ENCODE measurements at regions not wholly inside any gene's neighbourhood (a gene's known extent, or its start where the extent isn't known, plus 50 kb on each side); places are given as distances from the start of the nearest gene placed in this dataset.

DNA sequence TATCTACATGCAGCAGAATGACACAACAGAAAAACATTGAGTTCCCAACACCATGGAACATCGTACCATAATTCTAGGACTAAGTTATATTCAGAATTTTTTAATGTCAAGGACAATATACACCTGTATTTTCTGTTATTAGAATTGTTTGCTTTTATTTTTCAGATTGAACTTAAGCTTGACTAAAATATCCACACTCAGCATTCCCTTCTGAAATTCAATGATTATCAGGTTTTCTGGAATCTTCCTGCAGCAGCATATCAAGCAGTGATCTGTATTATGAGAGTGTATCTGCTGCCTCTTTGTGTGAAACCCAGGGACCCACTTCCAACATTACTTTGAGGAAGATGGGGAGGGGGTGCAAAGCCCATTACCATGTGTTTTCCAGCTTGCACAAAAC lies 578.6 kb upstream of the JAG1 start:
- Mint-ChIP-seq H3K4me1 (peaks cover 22% of the 10 kb centered on the region), H3K27me3 (ENCODE audit: low read depth) (no peaks in the 10 kb centered on the region), H3K4me3 (no peak overlapping the region), H3K9me3 (peaks cover 28% of the 10 kb centered on the region), H3K36me3 (peaks cover 18% of the 10 kb centered on the region), H3K27ac (no peak overlapping the region)
- CTCF ChIA-PET: no interaction called here
- no peak for DNase-seq (ENCODE audit: low spot score)
- ATAC-seq: no peak
- POLR2A ChIA-PET: no interaction called here
- no peak for TF ChIP-seq ZNF317 (CRISPR knock-in tag; IDR thresholded peaks at IDR 0.05; ENCODE audit: borderline replicate concordance, low read depth)
- TF ChIP-seq, protein P1, sequence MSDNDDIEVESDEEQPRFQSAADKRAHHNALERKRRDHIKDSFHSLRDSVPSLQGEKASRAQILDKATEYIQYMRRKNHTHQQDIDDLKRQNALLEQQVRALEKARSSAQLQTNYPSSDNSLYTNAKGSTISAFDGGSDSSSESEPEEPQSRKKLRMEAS (CRISPR knock-in tag; IDR thresholded peaks at IDR 0.05): no peak
- TF ChIP-seq ZNF423 (CRISPR knock-in tag; IDR thresholded peaks at IDR 0.05): no peak
- no peak for TF ChIP-seq KAT7 (CRISPR knock-in tag; IDR thresholded peaks at IDR 0.05; ENCODE audit: borderline replicate concordance)
- TF ChIP-seq, protein P2, sequence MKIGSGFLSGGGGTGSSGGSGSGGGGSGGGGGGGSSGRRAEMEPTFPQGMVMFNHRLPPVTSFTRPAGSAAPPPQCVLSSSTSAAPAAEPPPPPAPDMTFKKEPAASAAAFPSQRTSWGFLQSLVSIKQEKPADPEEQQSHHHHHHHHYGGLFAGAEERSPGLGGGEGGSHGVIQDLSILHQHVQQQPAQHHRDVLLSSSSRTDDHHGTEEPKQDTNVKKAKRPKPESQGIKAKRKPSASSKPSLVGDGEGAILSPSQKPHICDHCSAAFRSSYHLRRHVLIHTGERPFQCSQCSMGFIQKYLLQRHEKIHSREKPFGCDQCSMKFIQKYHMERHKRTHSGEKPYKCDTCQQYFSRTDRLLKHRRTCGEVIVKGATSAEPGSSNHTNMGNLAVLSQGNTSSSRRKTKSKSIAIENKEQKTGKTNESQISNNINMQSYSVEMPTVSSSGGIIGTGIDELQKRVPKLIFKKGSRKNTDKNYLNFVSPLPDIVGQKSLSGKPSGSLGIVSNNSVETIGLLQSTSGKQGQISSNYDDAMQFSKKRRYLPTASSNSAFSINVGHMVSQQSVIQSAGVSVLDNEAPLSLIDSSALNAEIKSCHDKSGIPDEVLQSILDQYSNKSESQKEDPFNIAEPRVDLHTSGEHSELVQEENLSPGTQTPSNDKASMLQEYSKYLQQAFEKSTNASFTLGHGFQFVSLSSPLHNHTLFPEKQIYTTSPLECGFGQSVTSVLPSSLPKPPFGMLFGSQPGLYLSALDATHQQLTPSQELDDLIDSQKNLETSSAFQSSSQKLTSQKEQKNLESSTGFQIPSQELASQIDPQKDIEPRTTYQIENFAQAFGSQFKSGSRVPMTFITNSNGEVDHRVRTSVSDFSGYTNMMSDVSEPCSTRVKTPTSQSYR (CRISPR knock-in tag; IDR thresholded peaks at IDR 0.05): no peak
- TF ChIP-seq, protein P3, sequence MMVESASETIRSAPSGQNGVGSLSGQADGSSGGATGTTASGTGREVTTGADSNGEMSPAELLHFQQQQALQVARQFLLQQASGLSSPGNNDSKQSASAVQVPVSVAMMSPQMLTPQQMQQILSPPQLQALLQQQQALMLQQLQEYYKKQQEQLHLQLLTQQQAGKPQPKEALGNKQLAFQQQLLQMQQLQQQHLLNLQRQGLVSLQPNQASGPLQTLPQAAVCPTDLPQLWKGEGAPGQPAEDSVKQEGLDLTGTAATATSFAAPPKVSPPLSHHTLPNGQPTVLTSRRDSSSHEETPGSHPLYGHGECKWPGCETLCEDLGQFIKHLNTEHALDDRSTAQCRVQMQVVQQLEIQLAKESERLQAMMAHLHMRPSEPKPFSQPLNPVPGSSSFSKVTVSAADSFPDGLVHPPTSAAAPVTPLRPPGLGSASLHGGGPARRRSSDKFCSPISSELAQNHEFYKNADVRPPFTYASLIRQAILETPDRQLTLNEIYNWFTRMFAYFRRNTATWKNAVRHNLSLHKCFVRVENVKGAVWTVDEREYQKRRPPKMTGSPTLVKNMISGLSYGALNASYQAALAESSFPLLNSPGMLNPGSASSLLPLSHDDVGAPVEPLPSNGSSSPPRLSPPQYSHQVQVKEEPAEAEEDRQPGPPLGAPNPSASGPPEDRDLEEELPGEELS (CRISPR knock-in tag; IDR thresholded peaks at IDR 0.05): no peak
- TF ChIP-seq, protein P4, sequence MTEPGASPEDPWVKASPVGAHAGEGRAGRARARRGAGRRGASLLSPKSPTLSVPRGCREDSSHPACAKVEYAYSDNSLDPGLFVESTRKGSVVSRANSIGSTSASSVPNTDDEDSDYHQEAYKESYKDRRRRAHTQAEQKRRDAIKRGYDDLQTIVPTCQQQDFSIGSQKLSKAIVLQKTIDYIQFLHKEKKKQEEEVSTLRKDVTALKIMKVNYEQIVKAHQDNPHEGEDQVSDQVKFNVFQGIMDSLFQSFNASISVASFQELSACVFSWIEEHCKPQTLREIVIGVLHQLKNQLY (CRISPR knock-in tag; IDR thresholded peaks at IDR 0.05): no peak
- TF ChIP-seq, protein P5, sequence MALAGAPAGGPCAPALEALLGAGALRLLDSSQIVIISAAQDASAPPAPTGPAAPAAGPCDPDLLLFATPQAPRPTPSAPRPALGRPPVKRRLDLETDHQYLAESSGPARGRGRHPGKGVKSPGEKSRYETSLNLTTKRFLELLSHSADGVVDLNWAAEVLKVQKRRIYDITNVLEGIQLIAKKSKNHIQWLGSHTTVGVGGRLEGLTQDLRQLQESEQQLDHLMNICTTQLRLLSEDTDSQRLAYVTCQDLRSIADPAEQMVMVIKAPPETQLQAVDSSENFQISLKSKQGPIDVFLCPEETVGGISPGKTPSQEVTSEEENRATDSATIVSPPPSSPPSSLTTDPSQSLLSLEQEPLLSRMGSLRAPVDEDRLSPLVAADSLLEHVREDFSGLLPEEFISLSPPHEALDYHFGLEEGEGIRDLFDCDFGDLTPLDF (CRISPR knock-in tag; IDR thresholded peaks at IDR 0.05): no peak
- TF ChIP-seq HMGA2 (CRISPR knock-in tag; IDR thresholded peaks at IDR 0.05): no peak
- TF ChIP-seq FOXP1 (CRISPR knock-in tag; IDR thresholded peaks at IDR 0.05; ENCODE audit: borderline replicate concordance): no peak
- TF ChIP-seq, protein P6, sequence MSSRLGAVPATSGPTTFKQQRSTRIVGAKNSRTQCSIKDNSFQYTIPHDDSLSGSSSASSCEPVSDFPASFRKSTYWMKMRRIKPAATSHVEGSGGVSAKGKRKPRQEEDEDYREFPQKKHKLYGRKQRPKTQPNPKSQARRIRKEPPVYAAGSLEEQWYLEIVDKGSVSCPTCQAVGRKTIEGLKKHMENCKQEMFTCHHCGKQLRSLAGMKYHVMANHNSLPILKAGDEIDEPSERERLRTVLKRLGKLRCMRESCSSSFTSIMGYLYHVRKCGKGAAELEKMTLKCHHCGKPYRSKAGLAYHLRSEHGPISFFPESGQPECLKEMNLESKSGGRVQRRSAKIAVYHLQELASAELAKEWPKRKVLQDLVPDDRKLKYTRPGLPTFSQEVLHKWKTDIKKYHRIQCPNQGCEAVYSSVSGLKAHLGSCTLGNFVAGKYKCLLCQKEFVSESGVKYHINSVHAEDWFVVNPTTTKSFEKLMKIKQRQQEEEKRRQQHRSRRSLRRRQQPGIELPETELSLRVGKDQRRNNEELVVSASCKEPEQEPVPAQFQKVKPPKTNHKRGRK (CRISPR knock-in tag; IDR thresholded peaks at IDR 0.05; ENCODE audit: borderline replicate concordance): no peak

DNA sequence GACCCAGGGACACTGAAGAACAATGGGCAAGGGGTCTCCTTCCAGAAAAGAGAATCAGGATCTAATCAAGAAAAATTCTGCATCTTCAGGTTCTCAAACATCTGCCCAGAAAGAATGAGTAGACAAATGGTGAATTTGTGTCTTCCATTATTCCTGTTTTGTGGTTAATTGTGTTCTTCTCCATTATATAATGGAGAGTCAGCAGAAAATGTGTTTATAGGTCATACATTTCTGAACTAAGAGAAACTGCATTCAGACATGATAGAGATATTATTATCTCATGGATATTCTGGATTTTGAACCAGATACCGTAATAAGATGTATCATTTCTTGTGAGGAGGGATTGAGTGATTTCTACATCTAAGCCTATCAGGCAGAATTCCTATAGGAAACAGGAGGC lies 581.7 kb upstream of the JAG1 start:
- ATAC-seq: no peak
- no peaks in the 10 kb centered on the region for H3K27me3 Mint-ChIP-seq (ENCODE audit: low read depth)
- no peak for DNase-seq (ENCODE audit: low spot score)
- peaks cover 37% of the 10 kb centered on the region for H3K9me3 Mint-ChIP-seq
- peaks cover 18% of the 10 kb centered on the region for H3K36me3 Mint-ChIP-seq
- no peak overlapping the region for H3K4me3 Mint-ChIP-seq
- ChIA-PET POLR2A (no interaction called here), CTCF (no interaction called here)
- no peak overlapping the region for H3K27ac Mint-ChIP-seq
- H3K4me1 Mint-ChIP-seq: no peaks in the 10 kb centered on the region
- TF ChIP-seq, protein P7, sequence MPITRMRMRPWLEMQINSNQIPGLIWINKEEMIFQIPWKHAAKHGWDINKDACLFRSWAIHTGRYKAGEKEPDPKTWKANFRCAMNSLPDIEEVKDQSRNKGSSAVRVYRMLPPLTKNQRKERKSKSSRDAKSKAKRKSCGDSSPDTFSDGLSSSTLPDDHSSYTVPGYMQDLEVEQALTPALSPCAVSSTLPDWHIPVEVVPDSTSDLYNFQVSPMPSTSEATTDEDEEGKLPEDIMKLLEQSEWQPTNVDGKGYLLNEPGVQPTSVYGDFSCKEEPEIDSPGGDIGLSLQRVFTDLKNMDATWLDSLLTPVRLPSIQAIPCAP (CRISPR knock-in tag; IDR thresholded peaks at IDR 0.05): no peak
- TF ChIP-seq, protein P1 (CRISPR knock-in tag; IDR thresholded peaks at IDR 0.05): no peak
- TF ChIP-seq, protein P8, sequence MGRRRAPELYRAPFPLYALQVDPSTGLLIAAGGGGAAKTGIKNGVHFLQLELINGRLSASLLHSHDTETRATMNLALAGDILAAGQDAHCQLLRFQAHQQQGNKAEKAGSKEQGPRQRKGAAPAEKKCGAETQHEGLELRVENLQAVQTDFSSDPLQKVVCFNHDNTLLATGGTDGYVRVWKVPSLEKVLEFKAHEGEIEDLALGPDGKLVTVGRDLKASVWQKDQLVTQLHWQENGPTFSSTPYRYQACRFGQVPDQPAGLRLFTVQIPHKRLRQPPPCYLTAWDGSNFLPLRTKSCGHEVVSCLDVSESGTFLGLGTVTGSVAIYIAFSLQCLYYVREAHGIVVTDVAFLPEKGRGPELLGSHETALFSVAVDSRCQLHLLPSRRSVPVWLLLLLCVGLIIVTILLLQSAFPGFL (CRISPR knock-in tag; IDR thresholded peaks at IDR 0.05; ENCODE audit: borderline replicate concordance): no peak
- TF ChIP-seq, protein P9, sequence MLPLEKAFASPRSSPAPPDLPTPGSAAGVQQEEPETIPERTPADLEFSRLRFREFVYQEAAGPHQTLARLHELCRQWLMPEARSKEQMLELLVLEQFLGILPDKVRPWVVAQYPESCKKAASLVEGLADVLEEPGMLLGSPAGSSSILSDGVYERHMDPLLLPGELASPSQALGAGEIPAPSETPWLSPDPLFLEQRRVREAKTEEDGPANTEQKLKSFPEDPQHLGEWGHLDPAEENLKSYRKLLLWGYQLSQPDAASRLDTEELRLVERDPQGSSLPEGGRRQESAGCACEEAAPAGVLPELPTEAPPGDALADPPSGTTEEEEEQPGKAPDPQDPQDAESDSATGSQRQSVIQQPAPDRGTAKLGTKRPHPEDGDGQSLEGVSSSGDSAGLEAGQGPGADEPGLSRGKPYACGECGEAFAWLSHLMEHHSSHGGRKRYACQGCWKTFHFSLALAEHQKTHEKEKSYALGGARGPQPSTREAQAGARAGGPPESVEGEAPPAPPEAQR (CRISPR knock-in tag; IDR thresholded peaks at IDR 0.05): no peak
- no peak for TF ChIP-seq ATF1 (CRISPR knock-in tag; IDR thresholded peaks at IDR 0.05)
- TF ChIP-seq NFATC4 (CRISPR knock-in tag; IDR thresholded peaks at IDR 0.05): no peak
- TF ChIP-seq, protein P10, sequence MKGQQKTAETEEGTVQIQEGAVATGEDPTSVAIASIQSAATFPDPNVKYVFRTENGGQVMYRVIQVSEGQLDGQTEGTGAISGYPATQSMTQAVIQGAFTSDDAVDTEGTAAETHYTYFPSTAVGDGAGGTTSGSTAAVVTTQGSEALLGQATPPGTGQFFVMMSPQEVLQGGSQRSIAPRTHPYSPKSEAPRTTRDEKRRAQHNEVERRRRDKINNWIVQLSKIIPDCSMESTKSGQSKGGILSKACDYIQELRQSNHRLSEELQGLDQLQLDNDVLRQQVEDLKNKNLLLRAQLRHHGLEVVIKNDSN (CRISPR knock-in tag; IDR thresholded peaks at IDR 0.05): no peak
- TF ChIP-seq, protein P2 (CRISPR knock-in tag; IDR thresholded peaks at IDR 0.05): no peak
